ENCODE measurements at regions not wholly inside any gene's neighbourhood (a gene's known extent, or its start where the extent isn't known, plus 50 kb on each side); places are given as distances from the start of the nearest gene placed in this dataset.

GRCh38 chr3:110093411-110093810 is 756.1 kb upstream of the DPPA4 start:
- in situ Hi-C loops (cut with HindIII; ENCODE audit: low sequenced_read_pairs), result no loop called here
- no peak for TF ChIP-seq CTCF (IDR thresholded peaks at IDR 0.05; ENCODE audit: low read depth, low read length, missing control alignments)
- no peak for DNase-seq (ENCODE audit: low read depth)
- no peak overlapping the region for H3K4me3 ChIP-seq (ENCODE audit: low read depth, low read length)

- TF ChIP-seq CTCF (IDR thresholded peaks at IDR 0.05; ENCODE audit: low read depth, low read length, missing control alignments), result no peak
- no peak overlapping the region for H3K4me3 ChIP-seq (ENCODE audit: low read depth, low read length)
- in situ Hi-C loops (cut with HindIII; ENCODE audit: low sequenced_read_pairs), result no loop called here
- DNase-seq (ENCODE audit: low read depth), result no peak
These were observed 756.6 kb upstream of the DPPA4 start for GRCh38 chr3:110093812-110094401.

GRCh38 chr3:110099711-110100110 is 762.4 kb upstream of the DPPA4 start:
- no peak for TF ChIP-seq CTCF (IDR thresholded peaks at IDR 0.05; ENCODE audit: low read depth, low read length, missing control alignments)
- in situ Hi-C loops (cut with HindIII; ENCODE audit: low sequenced_read_pairs), result no loop called here
- no peak for DNase-seq (ENCODE audit: low read depth)
- H3K4me3 ChIP-seq (ENCODE audit: low read depth, low read length), result no peak overlapping the region

GRCh38 chr3:110101361-110101760 is 764.0 kb upstream of the DPPA4 start:
- DNase-seq (ENCODE audit: low read depth), result no peak
- TF ChIP-seq CTCF (IDR thresholded peaks at IDR 0.05; ENCODE audit: low read depth, low read length, missing control alignments), result no peak
- H3K4me3 ChIP-seq (ENCODE audit: low read depth, low read length), result no peak overlapping the region
- in situ Hi-C loops (cut with HindIII; ENCODE audit: low sequenced_read_pairs), result no loop called here

GRCh38 chr3:110106805-110107204 is 769.5 kb upstream of the DPPA4 start:
- TF ChIP-seq CTCF (IDR thresholded peaks at IDR 0.05; ENCODE audit: low read depth, low read length, missing control alignments), result no peak
- in situ Hi-C loops (cut with HindIII; ENCODE audit: low sequenced_read_pairs), result no loop called here
- H3K4me3 ChIP-seq (ENCODE audit: low read depth, low read length), result no peak overlapping the region
- no peak for DNase-seq (ENCODE audit: low read depth)

- in situ Hi-C loops (cut with HindIII; ENCODE audit: low sequenced_read_pairs), result no loop called here
- no peak for DNase-seq (ENCODE audit: low read depth)
- no peak overlapping the region for H3K4me3 ChIP-seq (ENCODE audit: low read depth, low read length)
- TF ChIP-seq CTCF (IDR thresholded peaks at IDR 0.05; ENCODE audit: low read depth, low read length, missing control alignments), result no peak
These were observed 786.6 kb upstream of the DPPA4 start for GRCh38 chr3:110123946-110124345.

Data from astrocyte of the cerebellum (primary cell).